ENCODE measurements at regions not wholly inside any gene's neighbourhood (a gene's known extent, or its start where the extent isn't known, plus 50 kb on each side); places are given as distances from the start of the nearest gene placed in this dataset.

- no peak for TF ChIP-seq CTCF (IDR thresholded peaks at IDR 0.05; ENCODE audit: low read length)
- no peak for TF ChIP-seq EZH2 (IDR thresholded peaks at IDR 0.05; ENCODE audit: borderline replicate concordance, low read length)
Observed at GRCh38 chr9:32322622-32323021, 61.8 kb upstream of the ACO1 start.
